ENCODE measurements at regions not wholly inside any gene's neighbourhood (a gene's known extent, or its start where the extent isn't known, plus 50 kb on each side); places are given as distances from the start of the nearest gene placed in this dataset.

DNA sequence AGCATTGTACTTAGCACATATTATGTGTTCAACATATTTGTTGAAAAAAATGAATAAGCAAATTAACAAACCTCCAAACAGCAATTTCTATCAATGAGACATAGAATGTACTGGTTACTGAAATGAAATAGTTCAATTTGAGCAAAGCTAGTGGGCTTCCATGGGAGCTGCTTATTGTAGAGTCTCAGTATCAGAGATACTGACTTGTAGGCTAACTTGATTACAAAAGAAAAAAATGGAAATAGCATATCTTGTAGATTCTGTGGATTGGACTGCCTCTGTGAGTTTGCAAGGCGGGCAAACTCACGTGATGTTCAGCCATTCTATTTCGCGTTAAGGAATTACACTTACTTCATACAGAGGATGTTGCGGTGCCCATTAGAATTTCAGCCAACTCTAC lies 222.1 kb upstream of the JADE1 start:
- H3K27ac ChIP-seq (ENCODE audit: extremely low read depth, low read depth, low read length): no peak overlapping the region

DNA sequence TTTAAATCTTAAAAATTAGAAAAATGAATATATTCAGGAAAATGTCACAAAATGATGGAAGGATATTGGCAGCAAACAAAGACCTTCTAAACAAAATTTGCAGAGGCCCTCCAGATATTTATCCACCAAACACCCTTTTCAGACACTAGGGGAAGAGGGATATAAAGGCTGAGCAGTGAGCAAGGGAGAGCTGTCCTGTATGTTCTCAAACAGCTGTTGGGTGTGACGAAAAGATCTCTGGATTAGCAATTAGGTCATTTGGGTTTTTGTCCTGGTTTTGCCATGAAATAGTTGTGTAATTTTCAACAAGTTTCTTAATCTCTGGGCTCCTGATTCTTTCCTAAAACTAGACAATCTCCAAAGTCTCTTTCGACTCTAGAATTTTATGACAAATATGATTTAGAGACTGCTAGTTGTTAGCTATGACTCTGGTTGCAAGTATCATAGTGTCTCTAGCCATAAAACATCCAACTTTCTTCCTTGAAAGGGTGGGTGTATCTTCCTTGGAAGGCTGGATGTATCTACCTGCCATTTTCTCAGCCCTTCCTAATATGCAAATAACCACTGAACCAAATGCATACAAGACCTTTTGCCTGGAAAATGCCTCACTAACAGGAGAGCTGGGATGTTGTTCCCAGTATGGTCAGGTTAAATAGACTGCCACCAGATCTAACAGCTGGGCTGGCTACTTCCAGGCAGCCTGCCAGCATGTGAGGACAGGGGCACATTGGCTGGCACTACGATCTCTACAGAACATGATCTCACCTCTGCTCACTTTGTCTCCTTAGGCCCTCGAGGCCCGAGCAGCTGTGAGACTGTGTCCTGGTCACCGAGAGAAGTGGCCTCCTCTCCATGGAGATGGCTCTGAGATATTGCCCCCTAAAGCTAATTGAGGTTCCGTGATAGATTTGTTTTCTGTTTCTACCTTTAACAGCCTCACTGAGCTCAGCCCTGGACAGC lies 225.5 kb upstream of the JADE1 start:
- H3K9me3 ChIP-seq (ENCODE audit: control insufficient read depth, insufficient read depth, low read depth, low read length): no peaks in the 10 kb centered on the region
- TF ChIP-seq ZNF311 (tag by site-specific recombination; IDR thresholded peaks at IDR 0.05; ENCODE audit: borderline replicate concordance) (no peak), ZNF174 (tag by site-specific recombination; IDR thresholded peaks at IDR 0.05) (no peak), ZNF350 (tag by site-specific recombination; IDR thresholded peaks at IDR 0.05) (no peak), ZNF221 (tag by site-specific recombination; IDR thresholded peaks at IDR 0.05; ENCODE audit: borderline replicate concordance) (no peak), ZFP37 (tag by site-specific recombination; IDR thresholded peaks at IDR 0.05) (no peak)
- no peak overlapping the region for H3K4me3 ChIP-seq (ENCODE audit: low read depth, low read length)
- H3K36me3 ChIP-seq (ENCODE audit: control insufficient read depth in 2 of 2, insufficient read depth in 1 of 2, low read length in 2 of 2): no peaks in the 10 kb centered on the region
- H3K4me1 ChIP-seq (ENCODE audit: control insufficient read depth, insufficient read depth, low read length): no peaks in the 10 kb centered on the region
- no peak overlapping the region for H3K27ac ChIP-seq (ENCODE audit: extremely low read depth, low read depth, low read length)
- POLR2A ChIA-PET: interaction anchor here (0.7 kb wide), 1 partner anchor 297 kb away, joined by 4 read pairs; the partner anchor contains the start of gene PGRMC2
- CTCF ChIA-PET: interaction anchor here (1.9 kb wide), 1 partner anchor 9 kb away, joined by 8 read pairs; no protein-coding TSS in a partner anchor

More for the DNA sequence above, 222.1 kb upstream of the JADE1 start:
- POLR2A ChIA-PET: no interaction called here
- Histone ChIP-seq H3K9me3 (ENCODE audit: control insufficient read depth, insufficient read depth, low read depth, low read length) (no peaks in the 10 kb centered on the region), H3K4me3 (ENCODE audit: low read depth, low read length) (no peak overlapping the region), H3K4me1 (ENCODE audit: control insufficient read depth, insufficient read depth, low read length) (no peaks in the 10 kb centered on the region), H3K36me3 (ENCODE audit: control insufficient read depth in 2 of 2, insufficient read depth in 1 of 2, low read length in 2 of 2) (no peaks in the 10 kb centered on the region)
- CTCF ChIA-PET: interaction anchor here (0.6 kb wide), 1 partner anchor 9 kb away, joined by 3 read pairs; no protein-coding TSS in a partner anchor
- TF ChIP-seq, protein P1, sequence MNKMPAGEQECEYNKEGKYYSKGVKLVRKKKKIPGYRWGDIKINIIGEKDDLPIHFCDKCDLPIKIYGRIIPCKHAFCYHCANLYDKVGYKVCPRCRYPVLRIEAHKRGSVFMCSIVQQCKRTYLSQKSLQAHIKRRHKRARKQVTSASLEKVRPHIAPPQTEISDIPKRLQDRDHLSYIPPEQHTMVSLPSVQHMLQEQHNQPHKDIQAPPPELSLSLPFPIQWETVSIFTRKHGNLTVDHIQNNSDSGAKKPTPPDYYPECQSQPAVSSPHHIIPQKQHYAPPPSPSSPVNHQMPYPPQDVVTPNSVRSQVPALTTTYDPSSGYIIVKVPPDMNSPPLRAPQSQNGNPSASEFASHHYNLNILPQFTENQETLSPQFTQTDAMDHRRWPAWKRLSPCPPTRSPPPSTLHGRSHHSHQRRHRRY (tag by site-specific recombination; IDR thresholded peaks at IDR 0.05): no peak
- TF ChIP-seq ZNF621 (tag by site-specific recombination; IDR thresholded peaks at IDR 0.05) (no peak), ZNF175 (tag by site-specific recombination; IDR thresholded peaks at IDR 0.05) (no peak), ZNF211 (tag by site-specific recombination; IDR thresholded peaks at IDR 0.05; ENCODE audit: low read depth) (no peak), ZNF555 (tag by site-specific recombination; conservative IDR thresholded peaks at IDR 0.05) (no peak), ZSCAN30 (tag by site-specific recombination; IDR thresholded peaks at IDR 0.05) (no peak), MEIS1 (CRISPR knock-in tag; IDR thresholded peaks at IDR 0.05; ENCODE audit: borderline replicate concordance) (no peak), ZNF629 (tag by site-specific recombination; IDR thresholded peaks at IDR 0.05) (no peak), ZNF837 (tag by site-specific recombination; IDR thresholded peaks at IDR 0.05) (no peak), ZNF660 (tag by site-specific recombination; IDR thresholded peaks at IDR 0.05) (no peak), PRDM1 (tag by site-specific recombination; IDR thresholded peaks at IDR 0.05) (no peak), ZNF768 (tag by site-specific recombination; IDR thresholded peaks at IDR 0.05) (no peak), ZNF223 (tag by site-specific recombination; IDR thresholded peaks at IDR 0.05) (no peak), ZNF596 (tag by site-specific recombination; IDR thresholded peaks at IDR 0.05) (no peak), YY2 (tag by site-specific recombination; IDR thresholded peaks at IDR 0.05) (no peak), HOXA7 (CRISPR knock-in tag; IDR thresholded peaks at IDR 0.05; ENCODE audit: borderline replicate concordance) (no peak)
- TF ChIP-seq, protein P2, sequence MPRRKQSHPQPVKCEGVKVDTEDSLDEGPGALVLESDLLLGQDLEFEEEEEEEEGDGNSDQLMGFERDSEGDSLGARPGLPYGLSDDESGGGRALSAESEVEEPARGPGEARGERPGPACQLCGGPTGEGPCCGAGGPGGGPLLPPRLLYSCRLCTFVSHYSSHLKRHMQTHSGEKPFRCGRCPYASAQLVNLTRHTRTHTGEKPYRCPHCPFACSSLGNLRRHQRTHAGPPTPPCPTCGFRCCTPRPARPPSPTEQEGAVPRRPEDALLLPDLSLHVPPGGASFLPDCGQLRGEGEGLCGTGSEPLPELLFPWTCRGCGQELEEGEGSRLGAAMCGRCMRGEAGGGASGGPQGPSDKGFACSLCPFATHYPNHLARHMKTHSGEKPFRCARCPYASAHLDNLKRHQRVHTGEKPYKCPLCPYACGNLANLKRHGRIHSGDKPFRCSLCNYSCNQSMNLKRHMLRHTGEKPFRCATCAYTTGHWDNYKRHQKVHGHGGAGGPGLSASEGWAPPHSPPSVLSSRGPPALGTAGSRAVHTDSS (tag by site-specific recombination; IDR thresholded peaks at IDR 0.05): no peak
- TF ChIP-seq, protein P3, sequence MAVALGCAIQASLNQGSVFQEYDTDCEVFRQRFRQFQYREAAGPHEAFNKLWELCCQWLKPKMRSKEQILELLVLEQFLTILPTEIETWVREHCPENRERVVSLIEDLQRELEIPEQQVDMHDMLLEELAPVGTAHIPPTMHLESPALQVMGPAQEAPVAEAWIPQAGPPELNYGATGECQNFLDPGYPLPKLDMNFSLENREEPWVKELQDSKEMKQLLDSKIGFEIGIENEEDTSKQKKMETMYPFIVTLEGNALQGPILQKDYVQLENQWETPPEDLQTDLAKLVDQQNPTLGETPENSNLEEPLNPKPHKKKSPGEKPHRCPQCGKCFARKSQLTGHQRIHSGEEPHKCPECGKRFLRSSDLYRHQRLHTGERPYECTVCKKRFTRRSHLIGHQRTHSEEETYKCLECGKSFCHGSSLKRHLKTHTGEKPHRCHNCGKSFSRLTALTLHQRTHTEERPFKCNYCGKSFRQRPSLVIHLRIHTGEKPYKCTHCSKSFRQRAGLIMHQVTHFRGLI (tag by site-specific recombination; IDR thresholded peaks at IDR 0.05): no peak
- TF ChIP-seq, protein P4, sequence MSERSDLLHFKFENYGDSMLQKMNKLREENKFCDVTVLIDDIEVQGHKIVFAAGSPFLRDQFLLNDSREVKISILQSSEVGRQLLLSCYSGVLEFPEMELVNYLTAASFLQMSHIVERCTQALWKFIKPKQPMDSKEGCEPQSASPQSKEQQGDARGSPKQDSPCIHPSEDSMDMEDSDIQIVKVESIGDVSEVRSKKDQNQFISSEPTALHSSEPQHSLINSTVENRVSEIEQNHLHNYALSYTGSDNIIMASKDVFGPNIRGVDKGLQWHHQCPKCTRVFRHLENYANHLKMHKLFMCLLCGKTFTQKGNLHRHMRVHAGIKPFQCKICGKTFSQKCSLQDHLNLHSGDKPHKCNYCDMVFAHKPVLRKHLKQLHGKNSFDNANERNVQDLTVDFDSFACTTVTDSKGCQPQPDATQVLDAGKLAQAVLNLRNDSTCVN (tag by site-specific recombination; optimal IDR thresholded peaks at IDR 0.05): no peak
- TF ChIP-seq, protein P5, sequence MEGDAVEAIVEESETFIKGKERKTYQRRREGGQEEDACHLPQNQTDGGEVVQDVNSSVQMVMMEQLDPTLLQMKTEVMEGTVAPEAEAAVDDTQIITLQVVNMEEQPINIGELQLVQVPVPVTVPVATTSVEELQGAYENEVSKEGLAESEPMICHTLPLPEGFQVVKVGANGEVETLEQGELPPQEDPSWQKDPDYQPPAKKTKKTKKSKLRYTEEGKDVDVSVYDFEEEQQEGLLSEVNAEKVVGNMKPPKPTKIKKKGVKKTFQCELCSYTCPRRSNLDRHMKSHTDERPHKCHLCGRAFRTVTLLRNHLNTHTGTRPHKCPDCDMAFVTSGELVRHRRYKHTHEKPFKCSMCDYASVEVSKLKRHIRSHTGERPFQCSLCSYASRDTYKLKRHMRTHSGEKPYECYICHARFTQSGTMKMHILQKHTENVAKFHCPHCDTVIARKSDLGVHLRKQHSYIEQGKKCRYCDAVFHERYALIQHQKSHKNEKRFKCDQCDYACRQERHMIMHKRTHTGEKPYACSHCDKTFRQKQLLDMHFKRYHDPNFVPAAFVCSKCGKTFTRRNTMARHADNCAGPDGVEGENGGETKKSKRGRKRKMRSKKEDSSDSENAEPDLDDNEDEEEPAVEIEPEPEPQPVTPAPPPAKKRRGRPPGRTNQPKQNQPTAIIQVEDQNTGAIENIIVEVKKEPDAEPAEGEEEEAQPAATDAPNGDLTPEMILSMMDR (tag by site-specific recombination; IDR thresholded peaks at IDR 0.05): no peak

Measured in HEK293 (cell line).